GM12873 (cell line): ENCODE measurements at regions not wholly inside any gene's neighbourhood (a gene's known extent, or its start where the extent isn't known, plus 50 kb on each side); places are given as distances from the start of the nearest gene placed in this dataset.

Source experiments
- CTCF ChIP-seq: IDR thresholded peaks from 2 replicates; pipeline ENCODE4 v1.5.1; 2012; ENCODE audit warnings: low read depth, mild to moderate bottlenecking, moderate library complexity, low read length, control low read depth; ENCODE audit not compliant: insufficient read depth; ENCODE audit errors: missing control alignments

- no peak for TF ChIP-seq CTCF
These were observed 364.1 kb downstream of the GATA3 start for GRCh38 chr10:8418631-8419030.

- TF ChIP-seq CTCF: no peak
These were observed 365.7 kb downstream of the GATA3 start for GRCh38 chr10:8420182-8420581.

- TF ChIP-seq CTCF: no peak
These were observed 370.2 kb downstream of the GATA3 start for GRCh38 chr10:8424555-8425211.

GRCh38 chr10:8428654-8429053, 374.2 kb downstream of the GATA3 start:
- no peak for TF ChIP-seq CTCF

- TF ChIP-seq CTCF: no peak
These were observed 375.8 kb downstream of the GATA3 start for GRCh38 chr10:8430321-8430720.

- no peak for TF ChIP-seq CTCF
These were observed 377.0 kb downstream of the GATA3 start for GRCh38 chr10:8431511-8431910.

GRCh38 chr10:8435186-8436055, 380.9 kb downstream of the GATA3 start:
- TF ChIP-seq CTCF: no peak
